GM21367 (cell line): ENCODE measurements at regions not wholly inside any gene's neighbourhood (a gene's known extent, or its start where the extent isn't known, plus 50 kb on each side); places are given as distances from the start of the nearest gene placed in this dataset.
"Not testable (repeated sequence)": the region's sequence is repeated elsewhere in the genome, so short reads cannot be mapped to it uniquely, and the experiment has no call there.

Experiments
- ATAC-seq: cut with Tn5 transposase; IDR thresholded peaks from one replicate; pipeline ENCODE4 v1.9.1; 2021; ENCODE audit not compliant: unreplicated experiment

DNA sequence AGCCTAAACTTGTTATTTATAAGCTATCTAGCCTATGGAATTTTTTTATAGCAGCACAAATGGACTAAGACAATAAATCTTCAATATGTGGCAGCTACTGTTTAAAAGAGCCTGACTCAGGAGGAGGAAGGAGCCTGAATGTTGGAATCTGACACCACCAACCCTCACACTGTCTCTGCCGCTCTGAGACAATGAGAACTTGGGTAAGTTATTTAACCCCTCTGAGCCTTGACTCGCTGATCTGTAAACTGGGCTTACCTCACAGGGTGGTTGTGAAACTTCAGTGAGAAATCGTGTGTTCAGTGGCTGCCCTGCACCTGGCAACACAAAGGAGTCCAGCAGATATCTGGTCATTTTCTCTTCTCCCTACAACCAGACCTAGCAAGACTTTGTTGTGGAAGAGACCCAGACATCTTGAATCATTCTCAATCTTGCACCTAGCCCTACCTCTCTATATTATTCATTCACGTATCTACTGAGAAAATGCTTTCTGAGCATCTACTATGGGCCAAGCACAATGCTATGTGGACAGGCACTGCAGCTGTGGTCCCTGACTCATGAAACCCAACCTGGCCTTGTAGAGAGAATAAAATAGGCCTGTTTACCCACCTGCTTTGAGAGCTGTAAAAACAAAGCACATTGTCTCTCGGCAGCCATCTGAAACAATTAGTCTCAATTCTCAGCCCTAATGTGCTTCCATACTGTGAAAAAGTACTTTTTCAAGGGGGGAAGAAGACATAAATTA is 81.9 kb upstream of the SLC25A36 start:
- ATAC-seq: no peak

DNA sequence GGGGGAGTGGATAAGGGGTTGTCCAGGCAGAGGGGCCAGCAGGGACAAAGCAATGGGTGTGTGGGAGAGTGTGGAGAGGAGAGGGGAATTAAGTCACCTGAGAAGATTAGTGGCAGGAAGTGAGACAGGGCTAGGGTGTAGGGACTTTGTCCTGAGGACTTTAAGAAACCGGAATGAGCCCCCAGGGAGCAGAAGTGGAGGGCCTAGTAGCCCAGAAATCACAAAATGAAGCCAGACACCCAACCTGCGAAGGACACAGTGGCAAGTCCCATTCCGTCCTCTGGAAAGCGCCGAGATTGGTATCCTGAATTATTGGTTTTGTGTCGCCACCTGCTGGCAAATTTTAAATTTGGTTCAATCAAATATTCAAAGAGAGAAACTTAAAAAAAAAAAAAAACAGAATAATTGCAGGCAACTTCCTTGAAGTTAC is 78.0 kb upstream of the SLC25A36 start:
- ATAC-seq: no peak

DNA sequence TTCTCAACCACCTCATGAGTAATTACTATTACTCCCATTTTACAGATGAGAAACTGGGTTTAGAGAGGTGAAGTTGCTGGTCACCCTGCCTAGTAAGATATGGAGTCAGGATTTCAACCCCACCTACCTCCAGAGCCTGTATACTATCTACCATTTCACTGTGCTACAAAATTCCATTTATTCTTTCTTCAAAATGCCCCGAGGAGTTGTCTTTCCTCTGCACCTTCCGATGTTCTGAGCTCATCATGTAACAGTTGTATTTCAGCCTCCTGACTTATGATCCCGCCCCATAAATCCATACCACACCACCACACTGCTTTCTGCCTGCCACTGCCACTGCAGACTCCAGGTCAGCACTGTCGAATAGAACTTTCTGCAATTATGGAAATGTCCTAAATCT is 71.3 kb upstream of the SLC25A36 start:
- no peak for ATAC-seq

DNA sequence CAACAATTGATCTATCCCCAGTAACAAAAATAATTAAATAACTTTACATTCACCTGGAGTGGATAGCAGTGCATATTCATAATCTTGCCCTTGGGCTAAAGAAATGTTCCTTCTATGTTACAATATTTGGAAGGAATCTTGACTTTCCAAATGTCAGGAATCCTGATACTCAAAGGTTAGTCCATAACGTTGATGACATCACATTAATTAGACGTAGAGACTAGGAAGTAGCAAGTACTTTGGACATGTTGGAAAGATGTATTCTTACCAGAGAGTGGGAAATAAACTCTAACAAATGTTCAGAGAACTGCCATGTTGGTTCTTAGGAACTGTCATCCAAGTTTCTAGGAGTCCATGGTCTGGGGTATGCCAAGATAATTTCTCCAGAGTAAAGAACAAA is 70.6 kb upstream of the SLC25A36 start:
- ATAC-seq: no peak

DNA sequence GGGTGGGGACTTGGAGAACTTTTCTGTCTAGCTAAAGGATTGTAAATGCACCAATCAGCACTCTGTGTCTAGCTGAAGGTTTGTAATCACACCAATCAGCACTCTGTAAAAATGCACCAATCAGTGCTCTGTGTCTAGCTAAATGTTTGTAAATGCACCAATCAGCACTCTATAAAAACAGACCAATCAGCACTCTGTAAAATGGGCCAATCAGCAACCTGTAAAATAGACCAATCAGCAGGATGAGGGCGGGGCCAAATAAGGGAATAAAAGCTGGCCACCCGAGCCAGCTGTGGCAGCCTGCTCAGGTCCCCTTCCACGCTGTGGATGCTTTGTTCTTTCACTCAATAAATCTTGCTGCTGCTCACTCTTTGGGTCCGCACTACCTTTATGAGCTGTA is 69.5 kb upstream of the SLC25A36 start:
- ATAC-seq: not testable (repeated sequence)

DNA sequence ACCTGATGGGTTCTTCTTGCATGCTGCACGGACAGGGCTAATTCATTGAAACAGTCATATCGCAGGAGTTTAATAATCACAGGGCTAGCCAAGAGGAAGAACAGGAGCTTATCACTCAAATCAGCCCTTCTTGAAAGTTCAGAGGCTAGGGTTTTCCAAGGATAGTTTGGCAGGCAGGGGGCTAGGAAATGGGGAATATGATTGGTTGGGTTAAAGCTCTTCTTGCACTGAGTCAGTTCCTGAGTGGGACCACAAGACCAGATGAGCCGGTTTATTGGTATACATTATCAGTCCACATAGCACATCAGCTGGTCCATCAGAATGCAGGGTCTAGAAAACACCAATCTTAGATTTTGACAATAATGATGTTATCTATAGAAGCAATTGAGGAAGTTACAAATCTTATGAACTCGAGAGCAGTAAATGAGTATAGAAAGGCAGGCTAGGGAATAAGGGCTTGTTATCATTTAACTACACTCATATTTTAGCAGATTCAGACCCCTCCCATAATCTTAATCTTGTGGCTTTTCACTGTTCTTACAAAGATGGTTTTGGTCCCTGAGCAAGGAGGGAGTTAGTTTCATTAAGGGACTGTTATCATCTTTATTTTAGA is 58.1 kb upstream of the SLC25A36 start:
- no peak for ATAC-seq

DNA sequence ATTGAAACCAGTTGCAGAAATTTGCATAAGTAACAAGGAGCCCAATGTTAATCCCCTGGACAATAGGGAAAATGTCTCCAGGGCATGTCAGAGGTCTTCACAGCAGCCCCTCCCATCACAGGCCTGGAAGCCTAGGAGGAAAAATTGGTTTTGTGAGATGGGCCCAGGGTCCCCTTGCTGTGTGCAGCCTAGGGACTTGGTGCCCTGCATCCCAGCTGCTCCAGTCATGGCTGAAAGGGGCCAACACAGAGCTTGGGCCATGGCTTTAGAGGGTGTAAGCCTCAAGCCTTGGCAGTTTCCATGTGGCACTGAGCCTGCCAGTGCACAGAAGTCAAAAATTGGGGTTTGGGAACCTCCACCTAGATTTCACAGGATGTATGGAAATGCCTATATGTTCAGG is 55.9 kb upstream of the SLC25A36 start:
- not testable (repeated sequence) for ATAC-seq
